Neuronal stem cell (in vitro differentiated cells): ENCODE measurements at regions not wholly inside any gene's neighbourhood (a gene's known extent, or its start where the extent isn't known, plus 50 kb on each side); places are given as distances from the start of the nearest gene placed in this dataset.

ENCODE experiments used
- DNase-seq: peaks from one replicate; pipeline ENCODE4 v3.0.0-alpha.2; 2013; ENCODE audit warnings: low spot score
- H2AFZ ChIP-seq: one replicate; pipeline ENCODE4 v1.6.1; 2013; ENCODE audit warnings: mild to moderate bottlenecking, low read length, inconsistent platforms
- H2AK5ac ChIP-seq: 2 replicates; pipeline ENCODE4 v1.6.1; 2013; ENCODE audit warnings: low read depth, mild to moderate bottlenecking, inconsistent platforms, low read length, moderate library complexity, mixed read lengths
- H2BK120ac ChIP-seq: 2 replicates; pipeline ENCODE4 v1.6.1; 2013; ENCODE audit warnings: low read depth, mild to moderate bottlenecking, inconsistent platforms, low read length, moderate library complexity, mixed read lengths
- H2BK12ac ChIP-seq: one replicate; pipeline ENCODE4 v1.6.1; 2013; ENCODE audit warnings: low read length, inconsistent platforms
- H2BK15ac ChIP-seq: 2 replicates; pipeline ENCODE4 v1.6.1; 2013; ENCODE audit warnings: mild to moderate bottlenecking, low read length, inconsistent platforms, mixed read lengths
- H2BK5ac ChIP-seq: one replicate; pipeline ENCODE4 v1.6.1; 2013; ENCODE audit warnings: inconsistent platforms, mild to moderate bottlenecking, low read length, moderate library complexity
- H3K14ac ChIP-seq: one replicate; pipeline ENCODE4 v1.6.1; 2013; ENCODE audit warnings: low read length, inconsistent platforms
- H3K18ac ChIP-seq: 2 replicates; pipeline ENCODE4 v1.6.1; 2013; ENCODE audit warnings: low read length, inconsistent platforms
- H3K23ac ChIP-seq: 2 replicates; pipeline ENCODE4 v1.6.1; 2013; ENCODE audit warnings: low read depth, mild to moderate bottlenecking, mixed read lengths, low read length, inconsistent platforms; ENCODE audit not compliant: poor library complexity
- H3K27ac ChIP-seq: replicated peaks from 3 replicates; pipeline ENCODE4 v1.5.1; 2013; ENCODE audit warnings: low read length, inconsistent platforms
- H3K27me3 ChIP-seq, 3 experiments: 2 replicates each; pipeline ENCODE4 v1.6.1; 2013; ENCODE audit warnings: low read length in 3 of 3, mild to moderate bottlenecking in 2 of 3, inconsistent platforms in 1 of 3, low read depth in 1 of 3, mixed read lengths in 1 of 3, moderate library complexity in 1 of 3; ENCODE audit not compliant: control insufficient read depth in 3 of 3, insufficient read depth in 3 of 3
- H3K36me3 ChIP-seq, 2 donors: replicated peaks in 1 of 2; 2 replicates each; pipeline ENCODE4 v1.6.1; 2013; ENCODE audit warnings: low read length in 2 of 2; ENCODE audit not compliant: control insufficient read depth in 2 of 2, insufficient read depth in 2 of 2
- H3K4ac ChIP-seq: 2 replicates; pipeline ENCODE4 v1.6.1; 2013; ENCODE audit warnings: inconsistent platforms, mild to moderate bottlenecking, low read length, moderate library complexity
- H3K4me1 ChIP-seq, 2 donors: 1 replicate in 1 of 2; 2 replicates in 1 of 2; pipeline ENCODE4 v1.6.1; 2013; ENCODE audit warnings: low read length in 2 of 2, low read depth in 1 of 2; ENCODE audit not compliant: control insufficient read depth in 2 of 2, insufficient read depth in 1 of 2
- H3K4me2 ChIP-seq: one replicate; pipeline ENCODE4 v1.6.1; 2013; ENCODE audit warnings: mild to moderate bottlenecking, low read length, inconsistent platforms; ENCODE audit not compliant: insufficient read depth, poor library complexity, severe bottlenecking
- H3K4me3 ChIP-seq, 2 donors: 2 replicates each; pipeline ENCODE4 v1.5.1; 2013; ENCODE audit warnings: low read length in 2 of 2, mild to moderate bottlenecking in 2 of 2, inconsistent platforms in 1 of 2, moderate library complexity in 1 of 2
- H3K79me1 ChIP-seq: one replicate; pipeline ENCODE4 v1.6.1; 2013; ENCODE audit warnings: low read depth, mild to moderate bottlenecking, inconsistent platforms, low read length, moderate library complexity
- H3K9ac ChIP-seq: one replicate; pipeline ENCODE4 v1.6.1; 2013; ENCODE audit warnings: mild to moderate bottlenecking, low read depth, low read length, inconsistent platforms; ENCODE audit not compliant: poor library complexity
- H3K9me3 ChIP-seq, 2 donors: replicated peaks in 1 of 2; 2 replicates each; pipeline versions ENCODE3 to v1.6.1; 2013; ENCODE audit warnings: low read length in 2 of 2, mild to moderate bottlenecking in 2 of 2, inconsistent platforms in 1 of 2, low read depth in 1 of 2, mixed read lengths in 1 of 2, moderate library complexity in 1 of 2; ENCODE audit not compliant: control insufficient read depth in 2 of 2, insufficient read depth in 1 of 2
- H4K8ac ChIP-seq: one replicate; pipeline ENCODE4 v1.6.1; 2013; ENCODE audit warnings: low read depth, mild to moderate bottlenecking, inconsistent platforms, low read length, moderate library complexity
- H4K91ac ChIP-seq: one replicate; pipeline ENCODE4 v1.6.1; 2013; ENCODE audit warnings: low read length, low read depth, mild to moderate bottlenecking, inconsistent platforms; ENCODE audit not compliant: poor library complexity
- WGBS, 2 donors: extraction: QIAGEN DNeasy Blood & Tissue Kit; methylation state at CpG; one replicate each; pipeline ENCODE4 v1.1.7; 2013; ENCODE audit warnings: missing lambda C conversion rate in 2 of 2, mixed read lengths in 1 of 2; ENCODE audit not compliant: insufficient read length in 2 of 2, insufficient replicate concordance in 1 of 2; ENCODE audit errors: extremely low coverage in 2 of 2; 5-methylcytosine and 5-hydroxymethylcytosine counted together

DNA sequence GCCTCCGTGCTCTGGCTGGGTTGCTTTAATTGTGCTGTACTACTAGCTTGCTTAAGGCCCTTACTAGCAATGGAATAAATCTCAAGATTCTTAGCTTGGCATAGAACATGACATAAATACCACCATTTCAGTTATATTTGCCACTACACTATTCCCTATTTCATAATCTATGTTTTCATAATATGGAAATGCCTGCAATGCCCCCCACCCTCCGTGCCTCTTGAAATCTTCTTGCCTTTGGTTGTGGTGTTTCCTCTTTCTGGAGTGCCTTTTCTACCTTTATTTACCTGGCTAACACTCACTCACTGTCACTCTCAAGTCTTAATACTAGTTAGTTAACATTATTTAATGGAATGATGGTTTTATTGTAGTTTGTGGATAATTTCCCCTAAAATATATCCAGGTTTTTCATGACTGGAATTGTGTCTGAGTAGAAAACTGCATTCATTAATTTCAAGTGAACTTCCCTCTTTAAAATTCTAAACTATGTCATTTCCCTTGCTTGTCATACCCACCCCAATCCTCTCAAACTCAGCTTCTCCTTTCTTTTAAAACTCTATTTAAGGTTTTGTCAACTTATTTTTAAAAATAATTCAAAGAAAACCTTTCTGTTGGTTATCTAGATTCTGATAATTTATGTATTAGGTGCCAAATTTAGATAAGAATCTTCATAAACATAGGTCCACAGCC, 521.7 kb upstream of the DAB2 start:
- Histone ChIP-seq H3K4me3 (no peak overlapping the region), H3K4me2 (no peak overlapping the region)

GRCh38 chr5:39945870-39946269, 521.1 kb upstream of the DAB2 start:
- H2AK5ac ChIP-seq = no peak overlapping the region
- no CpG with 5 or more reads among the region's 1 CpG for WGBS, 2 donors
- H3K79me1 ChIP-seq = no peaks in the 10 kb centered on the region
- no peaks in the 10 kb centered on the region for H3K27me3 ChIP-seq
- H2BK15ac ChIP-seq = no peak overlapping the region
- H3K9me3 ChIP-seq = no peaks in the 10 kb centered on the region
- no peak overlapping the region for H2AFZ ChIP-seq
- H3K36me3 ChIP-seq = no peaks in the 10 kb centered on the region
- no peak overlapping the region for H3K18ac ChIP-seq
- no peak overlapping the region for H4K8ac ChIP-seq
- H3K14ac ChIP-seq = no peak overlapping the region
- H2BK12ac ChIP-seq = no peak overlapping the region
- H3K9ac ChIP-seq = no peak overlapping the region
- no peak overlapping the region for H3K27ac ChIP-seq
- no peak overlapping the region for H3K4me3 ChIP-seq
- no peak overlapping the region for H3K4me2 ChIP-seq
- no peak overlapping the region for H4K91ac ChIP-seq
- no peak overlapping the region for H3K23ac ChIP-seq
- no peak for DNase-seq
- no peak overlapping the region for H2BK5ac ChIP-seq
- no peak overlapping the region for H3K4ac ChIP-seq
- H2BK120ac ChIP-seq = no peak overlapping the region
- H3K4me1 ChIP-seq = no peaks in the 10 kb centered on the region

More for the DNA sequence above, 521.7 kb upstream of the DAB2 start:
- WGBS, 2 donors = no CpG with 5 or more reads among the region's 2 CpGs
- no peak overlapping the region for H3K23ac ChIP-seq
- H4K8ac ChIP-seq = no peak overlapping the region
- no peak overlapping the region for H3K14ac ChIP-seq
- H3K36me3 ChIP-seq = no peaks in the 10 kb centered on the region
- H3K79me1 ChIP-seq = no peaks in the 10 kb centered on the region
- no peak overlapping the region for H3K9ac ChIP-seq
- H2BK5ac ChIP-seq = no peak overlapping the region
- no peak overlapping the region for H2BK15ac ChIP-seq
- H3K9me3 ChIP-seq = no peaks in the 10 kb centered on the region
- H2BK120ac ChIP-seq = no peak overlapping the region
- DNase-seq = no peak
- no peak overlapping the region for H2BK12ac ChIP-seq
- H3K4me1 ChIP-seq = no peaks in the 10 kb centered on the region
- no peak overlapping the region for H2AFZ ChIP-seq
- H3K4ac ChIP-seq = no peak overlapping the region
- no peaks in the 10 kb centered on the region for H3K27me3 ChIP-seq
- no peak overlapping the region for H3K27ac ChIP-seq
- H4K91ac ChIP-seq = no peak overlapping the region
- H2AK5ac ChIP-seq = no peak overlapping the region
- no peak overlapping the region for H3K18ac ChIP-seq

DNA sequence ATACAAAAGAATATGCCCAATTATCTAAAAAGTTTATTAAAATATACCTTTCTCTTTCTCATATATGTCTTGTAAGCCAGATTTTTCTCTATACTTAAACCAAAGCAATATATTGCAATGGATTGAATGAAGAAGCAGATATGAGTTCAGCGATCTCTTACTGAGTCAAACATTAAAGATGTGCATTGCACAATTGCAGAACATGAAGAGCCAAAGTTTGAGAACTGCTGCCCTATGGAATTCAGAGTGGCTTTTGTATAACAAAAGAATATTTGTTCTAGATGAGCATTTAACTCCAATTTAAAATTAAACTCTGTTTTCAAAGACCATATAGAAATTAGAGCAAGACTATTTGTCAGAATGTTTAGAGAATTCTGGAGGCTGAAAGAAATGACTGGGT, 519.0 kb upstream of the DAB2 start:
- no peak overlapping the region for H2BK15ac ChIP-seq
- no peak overlapping the region for H2AFZ ChIP-seq
- H3K4ac ChIP-seq = no peak overlapping the region
- no peak overlapping the region for H3K4me2 ChIP-seq
- no peak overlapping the region for H3K14ac ChIP-seq
- H2BK5ac ChIP-seq = no peak overlapping the region
- no peak overlapping the region for H3K4me3 ChIP-seq
- no peaks in the 10 kb centered on the region for H3K36me3 ChIP-seq
- no peaks in the 10 kb centered on the region for H3K79me1 ChIP-seq
- H3K23ac ChIP-seq = no peak overlapping the region
- no peaks in the 10 kb centered on the region for H3K27me3 ChIP-seq
- H3K18ac ChIP-seq = no peak overlapping the region
- H2BK120ac ChIP-seq = no peak overlapping the region
- DNase-seq = no peak
- no peak overlapping the region for H2BK12ac ChIP-seq
- no peak overlapping the region for H3K9ac ChIP-seq
- H3K27ac ChIP-seq = no peak overlapping the region
- no peak overlapping the region for H4K91ac ChIP-seq
- WGBS, 2 donors = no CpG with 5 or more reads among the region's 1 CpG
- H2AK5ac ChIP-seq = no peak overlapping the region
- no peaks in the 10 kb centered on the region for H3K4me1 ChIP-seq
- no peak overlapping the region for H4K8ac ChIP-seq
- H3K9me3 ChIP-seq = no peaks in the 10 kb centered on the region

DNA sequence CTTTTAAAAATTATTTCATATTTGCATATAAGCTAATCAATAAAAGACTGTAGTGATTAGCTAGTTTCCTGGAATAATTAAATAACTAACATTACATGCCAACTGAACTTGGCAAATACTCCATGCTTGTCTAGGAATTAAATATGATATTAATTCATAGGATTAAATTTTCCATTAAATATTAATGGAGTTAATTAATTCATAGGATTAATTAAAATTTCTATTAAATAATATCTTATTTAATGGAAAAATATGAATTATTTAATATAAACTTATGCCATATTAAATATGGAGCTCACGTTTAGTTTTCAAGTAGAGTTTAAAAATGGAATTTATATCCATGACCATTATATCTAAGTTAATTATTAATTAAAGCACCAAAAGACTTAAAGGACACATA, 517.8 kb upstream of the DAB2 start:
- Histone ChIP-seq H2AK5ac (no peak overlapping the region), H3K27ac (no peak overlapping the region), H3K4me1 (no peaks in the 10 kb centered on the region), H3K23ac (no peak overlapping the region), H3K18ac (no peak overlapping the region), H3K4ac (no peak overlapping the region), H4K8ac (no peak overlapping the region), H3K79me1 (no peaks in the 10 kb centered on the region), H3K9ac (no peak overlapping the region), H4K91ac (no peak overlapping the region), H2BK12ac (no peak overlapping the region), H2AFZ (no peak overlapping the region), H2BK5ac (no peak overlapping the region), H2BK15ac (no peak overlapping the region), H3K36me3 (no peaks in the 10 kb centered on the region), H3K27me3 (no peaks in the 10 kb centered on the region), H3K9me3 (no peaks in the 10 kb centered on the region), H3K4me2 (no peak overlapping the region), H2BK120ac (no peak overlapping the region), H3K14ac (no peak overlapping the region), H3K4me3 (no peak overlapping the region)
- WGBS, 2 donors = no CpG with 5 or more reads among the region's 1 CpG
- DNase-seq = no peak
